GM18867 (cell line): ENCODE measurements at regions not wholly inside any gene's neighbourhood (a gene's known extent, or its start where the extent isn't known, plus 50 kb on each side); places are given as distances from the start of the nearest gene placed in this dataset.
A peak's percentile ranks its signal among the peaks of the same experiment; 100 is the strongest.

Experiments
- ATAC-seq: cut with Tn5 transposase; IDR thresholded peaks from one replicate; pipeline ENCODE4 v1.9.1; 2021; ENCODE audit warnings: mild to moderate bottlenecking, moderate library complexity; ENCODE audit not compliant: unreplicated experiment

DNA sequence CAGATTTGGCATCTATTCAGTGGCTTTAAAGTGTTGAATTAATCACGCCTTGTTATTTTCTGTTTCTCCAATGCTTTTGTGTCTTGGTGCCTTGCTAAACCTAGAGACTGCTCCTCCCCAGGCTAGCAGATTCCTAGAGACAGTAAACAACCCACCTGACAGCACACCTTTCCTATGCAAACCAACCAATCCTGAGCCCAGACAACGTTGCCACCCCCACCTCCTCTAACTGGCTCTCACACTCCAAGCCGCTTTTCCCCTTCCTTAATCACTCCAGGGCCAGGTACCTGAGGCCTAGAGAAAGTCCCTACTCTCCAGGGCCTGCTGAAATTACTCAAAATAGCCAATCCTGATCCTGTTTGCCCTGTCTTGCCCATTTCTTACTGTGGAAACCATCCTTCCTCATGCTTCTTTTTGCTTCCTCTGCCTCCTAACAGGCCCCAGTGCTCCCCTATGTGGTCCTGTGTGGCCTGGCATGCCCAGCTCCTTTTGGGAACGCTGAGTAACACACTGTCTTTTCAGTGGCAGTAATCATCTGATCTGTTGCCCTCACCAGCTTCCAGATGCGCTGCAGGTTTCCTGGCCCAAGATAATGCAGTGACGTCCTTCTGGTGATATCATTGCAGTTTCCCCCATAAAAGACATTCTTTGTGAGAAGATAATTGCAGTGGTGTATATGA is 53.4 kb downstream of the GAS1 start:
- no peak for ATAC-seq

DNA sequence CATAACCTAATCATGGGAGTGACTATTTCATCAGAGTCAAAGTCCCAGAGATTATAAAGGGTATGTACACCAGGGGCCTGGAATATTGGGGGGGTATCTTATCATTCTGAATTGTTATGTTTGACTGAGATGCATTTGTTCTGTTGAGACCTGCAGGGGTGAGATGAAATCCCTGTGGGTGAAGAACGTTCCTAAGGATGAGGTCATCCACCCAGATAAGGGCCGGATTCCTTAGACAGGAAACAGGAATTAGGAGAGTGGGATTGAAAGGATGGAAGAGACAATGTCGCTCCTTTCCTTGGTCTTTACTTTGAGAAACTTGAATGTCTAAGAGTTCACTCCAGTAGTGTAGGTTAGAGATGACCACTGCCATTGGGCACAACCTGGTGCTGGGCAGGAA is 54.7 kb downstream of the GAS1 start:
- no peak for ATAC-seq

DNA sequence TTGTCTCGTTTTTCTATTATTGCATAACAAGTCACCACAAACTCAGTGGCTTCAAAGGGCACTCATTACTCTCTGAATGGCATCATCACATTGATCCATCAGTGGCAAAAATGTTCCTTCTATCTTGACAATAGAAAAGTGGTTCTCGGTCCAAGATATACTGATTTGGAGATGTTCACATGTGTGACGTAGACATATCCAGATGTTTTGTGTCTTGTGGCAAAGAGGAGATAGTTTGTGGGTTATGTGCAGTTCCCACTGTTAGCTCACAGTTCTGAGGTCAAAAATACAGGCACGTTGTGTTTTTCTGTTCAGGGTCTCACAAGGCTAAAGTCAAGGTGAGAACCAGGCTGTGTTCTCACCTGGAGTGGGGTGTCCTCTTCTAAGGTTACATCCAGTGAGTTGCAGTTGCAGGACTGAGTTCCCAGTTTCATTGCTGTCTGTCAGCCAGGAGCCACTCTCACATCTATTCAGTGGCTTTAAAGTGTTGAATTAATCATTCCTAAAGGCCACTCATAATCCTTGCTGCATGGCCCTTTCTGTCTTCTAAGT is 55.3 kb downstream of the GAS1 start:
- ATAC-seq: no peak

DNA sequence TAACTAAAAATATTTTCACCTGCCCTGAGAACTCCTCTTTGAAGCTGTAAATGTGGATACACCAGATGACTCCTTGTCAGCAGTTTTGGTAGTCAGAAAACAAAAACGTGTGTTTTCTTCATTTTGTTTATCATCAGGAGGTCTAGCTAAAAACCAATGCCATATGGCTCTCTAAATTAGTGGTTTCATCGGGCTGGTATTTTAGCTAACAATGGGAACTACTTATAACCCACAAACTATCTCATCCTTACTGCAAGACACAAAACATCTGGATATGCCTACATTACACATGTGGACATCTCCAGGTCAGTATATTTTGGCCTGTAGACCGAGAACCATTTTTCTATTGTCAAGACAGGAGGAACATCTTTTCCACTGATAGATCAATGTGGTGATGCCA is 56.2 kb downstream of the GAS1 start:
- ATAC-seq: no peak

DNA sequence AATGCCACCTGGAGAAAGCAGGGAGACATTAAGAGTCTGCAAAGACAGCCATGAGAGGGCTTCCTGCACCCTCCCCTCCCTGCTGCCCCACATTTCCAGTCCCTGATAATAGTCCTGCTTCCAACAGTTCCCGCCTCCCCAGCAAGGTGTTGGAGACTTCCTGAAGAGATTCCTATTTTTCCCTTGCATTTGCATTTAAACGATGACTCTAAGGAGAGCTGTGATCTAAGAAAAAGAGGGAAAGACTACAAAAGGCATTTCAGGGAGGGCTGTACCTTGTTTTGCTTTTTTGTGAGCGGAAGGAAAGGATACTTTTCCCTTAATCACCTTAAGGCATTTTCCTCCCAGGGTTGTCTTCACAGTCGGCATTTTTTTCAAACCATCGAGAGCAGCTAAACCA is 62.1 kb downstream of the GAS1 start:
- ATAC-seq: no peak

DNA sequence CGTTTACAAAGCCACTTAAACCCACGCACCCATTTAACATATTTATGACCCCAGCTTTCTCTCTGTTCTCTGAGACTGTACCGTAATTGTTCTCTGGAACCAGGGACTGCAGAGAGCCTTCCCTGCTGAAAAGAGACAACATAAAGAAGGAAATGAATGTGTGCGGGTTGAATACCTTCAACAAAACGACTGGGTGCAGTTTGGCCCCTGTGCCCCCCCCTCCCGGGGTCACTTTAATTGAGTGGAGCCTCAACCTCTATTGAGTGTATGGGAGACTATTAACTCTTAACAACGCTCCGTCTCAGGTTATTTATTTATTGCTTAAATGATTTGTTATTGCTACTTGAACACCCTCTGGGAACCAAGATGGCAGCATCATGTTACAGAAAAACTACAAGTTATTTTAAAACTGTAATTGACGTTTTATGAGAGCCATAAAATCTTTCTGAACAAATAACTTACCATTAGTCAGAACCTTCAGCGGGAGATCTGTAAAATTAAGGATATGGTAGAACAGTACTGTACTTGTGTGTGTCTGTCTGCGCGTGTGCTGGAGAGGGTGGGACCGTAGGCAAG is 70.6 kb downstream of the GAS1 start:
- ATAC-seq: no peak

DNA sequence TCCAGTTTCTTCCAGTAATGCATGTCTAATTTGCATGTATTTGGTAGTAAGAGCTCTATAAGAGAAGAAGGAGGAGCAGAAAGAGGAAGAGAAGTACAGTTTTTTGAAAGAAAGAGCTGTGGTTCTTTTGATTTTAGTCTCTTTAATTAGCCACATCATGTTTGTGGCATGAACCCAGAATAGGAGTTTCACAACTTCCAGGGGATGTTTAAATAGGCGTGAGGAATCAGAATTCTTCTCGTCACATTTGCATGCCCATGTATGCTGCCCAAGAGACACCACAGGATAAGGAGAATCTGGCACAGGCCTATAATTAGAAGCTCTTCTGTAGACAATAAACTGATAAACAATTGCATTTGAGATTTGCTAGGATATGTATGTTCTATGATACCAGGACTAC is 78.7 kb downstream of the GAS1 start:
- no peak for ATAC-seq

DNA sequence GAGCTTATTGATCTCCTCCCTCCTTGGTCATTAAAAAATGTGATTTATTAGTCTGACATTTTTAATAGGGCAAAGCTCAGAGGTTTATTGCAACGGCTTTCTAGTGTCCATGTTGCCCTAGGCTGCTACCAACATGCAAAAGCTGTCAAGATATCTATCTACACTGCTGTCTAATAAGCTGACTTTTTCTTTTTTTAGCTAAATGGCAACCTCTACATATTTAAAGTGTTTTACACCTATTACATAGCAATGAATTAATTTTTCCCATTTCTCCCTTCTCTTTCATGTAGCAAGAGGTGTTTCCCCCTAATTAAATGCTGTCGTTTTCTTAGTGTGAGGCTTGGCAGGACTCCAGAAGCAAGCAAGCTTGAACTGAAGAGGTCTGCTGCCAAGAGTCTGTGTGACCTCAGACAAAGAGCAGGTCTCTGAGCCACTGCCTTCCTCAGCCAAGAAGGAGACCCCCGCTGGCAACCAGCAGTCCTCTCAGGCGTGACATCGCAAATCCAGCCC is 79.4 kb downstream of the GAS1 start:
- ATAC-seq: no peak

DNA sequence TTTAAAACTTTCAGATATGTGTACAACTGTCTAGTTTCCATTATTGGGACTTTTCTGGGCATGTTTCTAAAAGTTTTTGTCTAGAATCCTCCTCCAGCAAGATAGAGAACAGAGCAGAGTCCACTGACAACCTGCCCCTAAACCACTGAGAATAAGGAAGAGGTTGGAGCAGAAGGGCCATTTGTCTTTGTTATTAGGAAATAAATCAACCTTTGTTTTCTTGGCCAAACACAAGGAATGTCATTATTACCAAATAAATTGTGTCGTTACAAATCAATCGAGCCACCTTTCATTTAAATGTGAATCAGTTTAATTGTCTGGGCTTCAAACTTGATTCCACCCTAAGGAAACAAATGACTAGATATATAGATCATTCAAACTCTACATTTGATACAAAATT is 81.4 kb downstream of the GAS1 start:
- no peak for ATAC-seq

DNA sequence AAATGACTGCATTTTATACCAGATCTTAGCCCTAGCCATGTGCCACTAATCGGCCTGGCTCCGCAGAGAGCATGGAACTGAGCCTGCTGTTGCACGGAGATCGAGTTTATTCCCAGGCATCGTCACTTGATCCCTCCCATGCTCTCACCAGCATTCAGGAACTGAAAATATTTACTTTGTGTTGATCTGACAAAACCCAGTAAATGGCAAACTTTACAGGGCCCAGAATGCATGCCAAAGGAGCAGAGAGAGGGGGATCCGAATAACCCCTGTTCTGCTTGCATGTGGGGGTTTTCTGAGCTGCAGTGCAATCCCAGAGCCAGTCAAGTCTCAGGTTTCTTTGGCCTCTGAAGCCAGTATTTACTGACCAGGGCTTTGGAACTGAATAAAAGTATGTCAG is 87.3 kb downstream of the GAS1 start:
- ATAC-seq: no peak

DNA sequence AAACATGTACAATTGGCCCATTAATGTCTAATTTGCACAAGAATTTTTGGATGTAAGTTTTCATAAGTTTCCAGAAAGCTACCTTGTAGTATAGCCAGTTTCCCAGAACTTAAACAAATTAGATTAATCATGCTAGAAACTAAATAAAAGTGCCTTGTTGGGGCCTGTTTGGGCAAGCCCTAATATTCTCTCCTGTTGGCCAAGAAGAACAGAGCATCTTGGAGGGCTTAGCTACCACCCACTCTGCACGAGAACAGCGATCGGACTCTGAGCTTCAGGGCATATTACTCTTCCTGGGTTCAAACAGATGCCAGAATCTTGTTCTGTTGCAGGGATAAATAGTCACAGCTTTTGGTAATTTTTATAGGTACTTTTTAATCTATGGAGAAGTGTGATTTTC is 88.2 kb downstream of the GAS1 start:
- ATAC-seq: no peak

DNA sequence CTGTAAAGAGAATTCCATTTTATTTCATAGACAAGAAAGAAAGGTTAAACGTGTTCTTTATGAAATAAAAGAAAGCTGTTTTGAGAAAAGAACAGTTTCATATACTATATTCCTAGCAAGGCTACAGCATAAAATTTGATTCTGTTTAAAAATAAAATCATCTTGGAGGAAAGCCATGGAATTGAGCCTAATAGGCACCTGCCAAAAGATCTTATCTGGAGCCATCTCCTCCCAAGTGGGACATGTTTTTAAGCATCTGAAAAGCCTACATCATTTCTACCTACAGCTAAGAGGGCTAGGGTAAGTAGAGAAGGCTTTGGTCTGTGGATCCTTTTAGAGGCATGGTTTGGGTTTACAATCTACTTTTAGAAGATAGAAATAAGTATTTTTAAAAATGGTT is 89.3 kb downstream of the GAS1 start:
- no peak for ATAC-seq

DNA sequence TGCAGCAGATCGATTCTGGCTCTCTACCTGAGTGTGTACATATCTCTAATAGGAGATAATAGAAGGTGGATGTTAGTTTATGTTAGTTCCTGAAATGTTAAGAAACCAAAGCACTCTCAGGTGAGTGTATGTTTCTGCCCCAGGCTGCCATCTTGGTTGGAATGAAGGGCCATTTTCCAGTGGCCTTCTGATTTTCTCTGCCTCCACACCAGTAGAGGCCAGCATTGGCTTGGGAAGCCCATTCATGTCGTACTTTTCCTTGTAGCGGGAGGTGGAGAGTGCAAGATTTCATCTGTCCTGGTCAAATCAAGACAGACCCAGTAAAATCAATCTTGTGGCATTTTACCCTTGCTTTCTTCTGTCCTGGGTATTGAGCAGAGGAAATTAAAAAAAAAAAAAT is 91.0 kb downstream of the GAS1 start:
- ATAC-seq: no peak

DNA sequence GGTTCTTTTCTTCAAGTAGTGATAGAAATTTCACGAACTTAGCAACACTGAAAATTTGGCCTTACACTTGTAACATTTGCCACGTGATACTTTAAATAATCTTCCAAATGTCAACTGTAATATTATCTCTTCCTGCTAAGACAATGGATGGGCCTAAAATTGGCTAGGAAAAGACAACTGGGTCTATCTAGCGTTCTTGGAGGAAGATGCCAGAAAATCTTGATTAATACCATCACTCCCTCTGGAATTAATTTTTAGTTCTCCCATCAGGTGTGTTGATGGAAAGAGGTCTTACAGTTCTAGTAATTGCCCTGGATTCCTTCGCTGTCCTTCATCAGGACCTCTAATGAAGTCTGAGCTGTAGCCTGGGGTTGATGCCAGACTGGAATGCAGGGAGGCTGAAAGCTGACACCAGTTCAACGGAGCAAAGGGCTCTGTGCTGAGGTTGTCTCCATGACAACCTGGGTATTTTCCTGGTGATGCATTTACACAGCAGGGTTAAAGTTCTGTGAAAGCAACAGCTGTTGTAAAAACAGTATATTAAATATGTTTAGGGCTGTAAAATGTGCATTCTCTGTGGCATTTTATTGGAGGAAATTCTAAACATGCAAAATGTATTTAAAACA is 92.3 kb downstream of the GAS1 start:
- ATAC-seq: no peak

DNA sequence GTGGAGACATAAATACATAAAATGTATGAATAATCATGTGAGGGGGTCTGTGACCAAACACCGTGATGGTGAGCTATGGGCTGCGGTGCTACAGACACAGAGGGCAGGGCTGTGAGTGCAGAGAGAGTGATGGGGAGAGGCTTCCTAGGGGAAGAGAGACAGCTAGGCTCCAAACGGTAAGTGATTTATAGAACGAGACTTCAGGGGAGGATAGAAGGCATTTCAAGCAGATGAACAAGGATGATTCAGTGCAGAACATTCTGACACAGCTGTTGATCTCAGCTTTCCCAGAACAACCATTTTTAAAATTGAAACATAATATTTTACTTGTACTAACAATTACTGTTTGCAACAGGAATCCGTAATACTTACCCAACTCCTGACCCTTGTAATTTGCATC is 100.7 kb downstream of the GAS1 start:
- ATAC-seq: no peak

DNA sequence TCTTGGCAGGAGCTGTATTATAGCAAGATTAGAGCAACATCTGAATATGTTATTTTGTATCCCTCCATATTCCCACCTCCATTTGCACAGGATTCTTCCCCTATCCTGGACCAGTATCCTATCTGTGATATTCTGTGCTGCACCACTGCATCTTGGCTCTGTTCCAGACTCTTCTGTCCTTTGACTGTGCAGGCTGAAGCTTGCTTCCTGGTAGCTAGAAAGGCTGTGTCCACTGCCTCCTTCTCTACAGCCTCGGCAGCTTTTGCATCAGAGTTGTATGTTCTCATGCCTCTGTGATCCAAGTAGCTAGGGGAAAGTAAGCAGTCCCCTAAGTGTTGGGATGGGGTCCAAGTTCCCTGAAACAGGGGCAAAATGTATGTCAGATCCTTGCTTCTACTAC is 104.1 kb downstream of the GAS1 start:
- ATAC-seq: no peak

DNA sequence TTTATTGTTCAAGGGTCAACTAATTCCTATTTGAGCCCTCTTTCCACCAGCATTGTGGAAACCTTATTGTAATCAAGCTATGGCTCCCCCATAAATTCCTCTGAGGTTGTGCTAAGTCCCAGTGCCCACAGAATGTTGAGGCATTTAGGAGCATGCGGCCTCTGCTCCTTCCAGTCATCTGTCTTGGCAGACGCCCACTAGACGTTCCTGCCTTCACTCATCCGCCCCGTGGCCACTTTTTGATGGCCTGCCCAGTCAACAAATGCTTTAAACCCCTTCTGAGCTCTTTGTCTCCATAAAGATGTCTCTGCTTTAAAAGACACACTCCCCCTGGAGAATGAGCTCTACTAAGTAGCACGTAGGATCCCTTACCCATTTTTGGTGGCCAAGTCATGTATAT is 104.7 kb downstream of the GAS1 start:
- ATAC-seq: no peak

DNA sequence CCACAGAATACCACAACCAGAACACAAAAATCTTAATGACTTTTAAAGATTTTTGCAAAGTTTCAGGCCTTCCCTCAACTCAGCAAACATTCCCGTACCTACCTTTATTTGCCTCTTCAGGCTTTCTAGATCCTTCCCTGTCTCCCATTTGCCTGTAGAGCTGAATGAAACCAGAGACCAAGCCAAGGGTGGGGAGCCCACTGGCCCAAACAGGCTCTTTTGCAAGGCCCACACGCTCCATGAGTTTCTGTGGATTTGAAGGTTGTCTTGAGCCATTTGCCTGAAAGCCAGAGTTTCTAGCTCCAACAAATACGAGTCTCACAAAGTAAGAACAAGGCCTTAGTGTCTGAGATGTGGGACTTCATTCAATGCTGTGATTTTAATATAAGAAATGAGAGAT is 107.8 kb downstream of the GAS1 start:
- ATAC-seq: no peak

DNA sequence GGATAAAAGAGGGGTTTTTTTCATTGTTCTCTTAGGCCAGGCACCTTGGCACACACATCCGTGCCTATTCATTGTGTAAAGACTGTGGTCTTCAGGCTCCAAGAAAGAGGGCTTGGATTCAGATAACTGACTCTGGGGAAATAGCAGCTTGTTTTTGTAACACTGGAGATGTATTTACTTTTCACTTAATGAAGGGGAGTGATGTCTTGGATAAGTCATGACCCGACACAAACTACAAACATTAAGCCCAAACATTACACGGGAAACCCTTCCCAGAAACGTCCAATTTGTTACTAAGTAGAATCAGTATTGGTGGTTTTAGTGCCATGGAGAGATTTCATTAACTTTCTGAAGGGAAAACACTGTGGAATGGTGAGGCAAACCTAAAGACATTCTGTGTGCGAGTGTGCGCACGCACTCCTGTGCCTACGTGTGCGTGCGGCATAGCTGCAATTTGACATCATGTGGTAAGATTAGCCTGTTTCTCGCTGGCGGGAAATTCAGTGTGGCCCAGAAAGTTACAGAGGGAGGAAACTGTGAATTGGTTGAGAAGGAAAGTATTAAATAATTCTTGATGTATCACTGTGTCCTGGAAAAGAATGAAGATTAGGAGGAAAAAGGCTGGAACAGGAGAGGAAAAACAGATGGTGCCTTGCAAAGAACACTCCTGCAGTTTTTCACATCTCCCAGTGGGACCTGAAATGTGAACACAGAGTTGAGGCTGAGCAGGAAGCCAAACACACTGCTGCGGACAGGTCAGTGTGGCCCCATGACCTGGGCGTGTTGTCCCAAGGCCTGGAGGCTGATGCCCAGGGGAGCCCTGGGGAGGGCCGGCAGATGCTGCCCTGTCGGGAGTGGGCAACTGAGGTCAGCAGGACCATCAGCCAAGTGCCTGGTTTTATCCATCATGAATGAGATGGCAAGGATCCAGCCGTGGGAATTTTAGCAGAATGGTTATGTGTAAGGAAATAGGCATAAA is 108.5 kb downstream of the GAS1 start:
- no peak for ATAC-seq

DNA sequence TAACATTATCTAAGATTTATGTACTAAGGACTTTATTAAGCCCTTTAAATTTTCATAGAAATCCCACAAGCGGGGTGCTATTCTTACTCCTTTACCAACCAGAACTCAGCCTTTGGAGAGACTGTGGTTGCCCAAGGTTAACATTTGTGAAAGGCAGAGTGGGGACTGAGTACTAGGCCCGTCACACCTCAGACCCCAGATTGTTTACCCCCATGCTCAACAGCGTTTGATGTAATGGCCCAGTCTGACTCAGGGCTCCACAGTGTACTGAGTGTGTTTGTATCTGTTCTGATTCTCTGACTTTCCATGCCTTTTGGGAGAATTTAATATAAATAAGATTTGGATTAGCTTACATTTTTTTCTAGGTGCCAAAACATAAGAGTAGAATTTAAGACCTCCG is 110.0 kb downstream of the GAS1 start:
- no peak for ATAC-seq

DNA sequence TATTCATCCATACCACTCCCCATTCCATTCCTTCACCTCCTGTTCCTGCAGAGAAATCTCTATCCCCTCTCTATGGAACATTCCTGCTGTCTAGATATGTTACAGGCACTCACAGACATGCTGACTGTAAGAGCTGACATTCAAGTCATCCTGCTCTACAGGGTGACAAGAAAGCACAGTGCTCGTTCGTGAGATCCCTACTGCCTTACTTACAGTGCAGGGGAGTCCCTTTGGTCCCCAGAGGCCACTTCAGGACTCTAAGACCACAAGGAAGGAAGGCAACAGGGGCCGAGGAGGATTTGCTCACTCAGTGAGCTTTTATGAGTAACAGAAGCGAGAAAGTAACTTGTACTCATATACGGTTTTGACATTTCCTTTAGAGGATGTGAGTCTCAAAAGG is 110.5 kb downstream of the GAS1 start:
- peak; percentile 69 for ATAC-seq
